H9 (cell line): ENCODE measurements at regions not wholly inside any gene's neighbourhood (a gene's known extent, or its start where the extent isn't known, plus 50 kb on each side); places are given as distances from the start of the nearest gene placed in this dataset.

Experiments
- DNase-seq: peaks from one replicate; pipeline ENCODE4 v3.0.0-alpha.2; 2017
- H2AFZ ChIP-seq: one replicate; pipeline ENCODE4 v1.6.1; 2013; ENCODE audit warnings: mild to moderate bottlenecking, low read length, control low read depth, moderate library complexity
- H2AK5ac ChIP-seq: 2 replicates; pipeline ENCODE4 v1.6.1; 2013; ENCODE audit warnings: low read length, control low read depth, mixed read lengths; ENCODE audit not compliant: insufficient read length
- H2BK120ac ChIP-seq: one replicate; pipeline ENCODE4 v1.6.1; 2013; ENCODE audit warnings: low read depth, mild to moderate bottlenecking, low read length, control low read depth, inconsistent platforms; ENCODE audit not compliant: poor library complexity, severe bottlenecking
- H2BK12ac ChIP-seq: 2 replicates; pipeline ENCODE4 v1.6.1; 2013; ENCODE audit warnings: low read length, control low read depth, mixed read lengths, low read depth; ENCODE audit not compliant: insufficient read length
- H2BK15ac ChIP-seq: 2 replicates; pipeline ENCODE4 v1.6.1; 2013; ENCODE audit warnings: low read depth, low read length, control low read depth
- H2BK20ac ChIP-seq: one replicate; pipeline ENCODE4 v1.6.1; 2013; ENCODE audit warnings: low read depth, mild to moderate bottlenecking, low read length, control low read depth, inconsistent platforms; ENCODE audit not compliant: poor library complexity, severe bottlenecking
- H2BK5ac ChIP-seq: 2 replicates; pipeline ENCODE4 v1.6.1; 2013; ENCODE audit warnings: low read length, control low read depth, mixed read lengths; ENCODE audit not compliant: insufficient read length
- H3K14ac ChIP-seq: 2 replicates; pipeline ENCODE4 v1.6.1; 2013; ENCODE audit warnings: low read length, control low read depth; ENCODE audit not compliant: insufficient read depth
- H3K18ac ChIP-seq: 2 replicates; pipeline ENCODE4 v1.6.1; 2013; ENCODE audit warnings: low read depth, mild to moderate bottlenecking, mixed read lengths, low read length, control low read depth; ENCODE audit not compliant: insufficient read length
- H3K23ac ChIP-seq: 2 replicates; pipeline ENCODE4 v1.6.1; 2013; ENCODE audit warnings: low read length, control low read depth, mixed read lengths, low read depth; ENCODE audit not compliant: insufficient read length
- H3K23me2 ChIP-seq: 2 replicates; pipeline ENCODE4 v1.6.1; 2013; ENCODE audit warnings: low read depth, mild to moderate bottlenecking, mixed read lengths, low read length, control low read depth; ENCODE audit not compliant: insufficient read length, poor library complexity, severe bottlenecking
- H3K27ac ChIP-seq: 2 replicates; pipeline ENCODE4 v1.5.1; 2013; ENCODE audit warnings: low read length, control low read depth, mixed read lengths, low read depth; ENCODE audit not compliant: insufficient read length
- H3K27me3 ChIP-seq: 2 replicates; pipeline ENCODE4 v1.6.1; 2013; ENCODE audit warnings: low read length, control low read depth, inconsistent platforms; ENCODE audit not compliant: insufficient read depth
- H3K4ac ChIP-seq: 2 replicates; pipeline ENCODE4 v1.6.1; 2013; ENCODE audit warnings: low read depth, mild to moderate bottlenecking, control low read depth, inconsistent platforms, low read length, moderate library complexity
- H3K4me1 ChIP-seq: 2 replicates; pipeline ENCODE4 v1.6.1; 2013; ENCODE audit warnings: low read length, control low read depth, inconsistent platforms; ENCODE audit not compliant: insufficient read depth
- H3K4me2 ChIP-seq: 2 replicates; pipeline ENCODE4 v1.6.1; 2013; ENCODE audit warnings: low read length, control low read depth, mixed read lengths; ENCODE audit not compliant: insufficient read length, insufficient read depth
- H3K56ac ChIP-seq: 2 replicates; pipeline ENCODE4 v1.6.1; 2013; ENCODE audit warnings: low read depth, mild to moderate bottlenecking, mixed read lengths, low read length, control low read depth; ENCODE audit not compliant: insufficient read length
- H3K79me1 ChIP-seq: 2 replicates; pipeline ENCODE4 v1.6.1; 2013; ENCODE audit warnings: low read depth, mild to moderate bottlenecking, moderate library complexity, low read length, control low read depth, inconsistent platforms; ENCODE audit not compliant: insufficient read depth, poor library complexity, severe bottlenecking
- H3K79me2 ChIP-seq: 2 replicates; pipeline ENCODE4 v1.6.1; 2013; ENCODE audit warnings: low read length, control low read depth, inconsistent platforms; ENCODE audit not compliant: insufficient read depth
- H3K9ac ChIP-seq: 2 replicates; pipeline ENCODE4 v1.6.1; 2013; ENCODE audit warnings: low read length, control low read depth, mixed read lengths; ENCODE audit not compliant: insufficient read length; ENCODE audit errors: extremely low read depth
- H3K9me3 ChIP-seq: one replicate; pipeline ENCODE4 v1.6.1; 2013; ENCODE audit warnings: low read depth, low read length, inconsistent platforms; ENCODE audit not compliant: control insufficient read depth
- H3T11ph ChIP-seq: one replicate; pipeline ENCODE4 v1.6.1; 2013; ENCODE audit warnings: mild to moderate bottlenecking, low read length, control low read depth, inconsistent platforms
- H4K20me1 ChIP-seq: one replicate; pipeline ENCODE4 v1.6.1; 2013; ENCODE audit not compliant: control insufficient read depth, insufficient read length, insufficient read depth
- H4K5ac ChIP-seq: 2 replicates; pipeline ENCODE4 v1.6.1; 2013; ENCODE audit warnings: low read depth, mild to moderate bottlenecking, mixed read lengths, low read length, control low read depth; ENCODE audit not compliant: insufficient read length
- H4K8ac ChIP-seq: replicated peaks from 2 replicates; pipeline ENCODE4 v1.6.1; 2013; ENCODE audit warnings: low read length, control low read depth, mixed read lengths, low read depth; ENCODE audit not compliant: insufficient read length
- H4K91ac ChIP-seq: 2 replicates; pipeline ENCODE4 v1.6.1; 2013; ENCODE audit warnings: low read depth, mild to moderate bottlenecking, moderate library complexity, mixed read lengths, low read length, control low read depth; ENCODE audit not compliant: insufficient read length
- H3K27ac Mint-ChIP-seq, 3 experiments: 2 replicates in 2 of 3; 3 replicates in 1 of 3; pipeline ENCODE4 v1.8.0; 2020 to 2021; ENCODE audit warnings: mixed read lengths in 3 of 3, mild to moderate bottlenecking in 1 of 3, moderate library complexity in 1 of 3
- H3K27me3 Mint-ChIP-seq: 2 replicates; pipeline ENCODE4 v1.8.0; 2021; ENCODE audit warnings: low read depth, mild to moderate bottlenecking, moderate library complexity, mixed read lengths
- H3K36me3 Mint-ChIP-seq, 3 experiments: 2 replicates in 2 of 3; 3 replicates in 1 of 3; pipeline ENCODE4 v1.8.0; 2020 to 2021; ENCODE audit warnings: low read depth in 3 of 3, mixed read lengths in 3 of 3; ENCODE audit not compliant: insufficient read depth in 1 of 3
- H3K4me1 Mint-ChIP-seq, 2 experiments: 2 replicates each; pipeline ENCODE4 v1.8.0; 2020; ENCODE audit warnings: mixed read lengths in 2 of 2
- H3K4me3 Mint-ChIP-seq, 2 experiments: 2 replicates in 1 of 2; 3 replicates in 1 of 2; pipeline ENCODE4 v1.8.0; 2020 to 2021; ENCODE audit warnings: mild to moderate bottlenecking in 2 of 2, mixed read lengths in 2 of 2, moderate library complexity in 1 of 2
- H3K9me3 Mint-ChIP-seq, 2 experiments: 2 replicates in 1 of 2; 3 replicates in 1 of 2; pipeline ENCODE4 v1.8.0; 2020; ENCODE audit warnings: mild to moderate bottlenecking in 2 of 2, mixed read lengths in 2 of 2, moderate library complexity in 1 of 2
- WGBS: extraction: QIAGEN DNeasy Blood & Tissue Kit; methylation state at CpG from one replicate; pipeline ENCODE4 v1.1.7; 2013; ENCODE audit warnings: missing lambda C conversion rate, low lambda C conversion rate, mixed read lengths; ENCODE audit not compliant: insufficient read length; ENCODE audit errors: extremely low coverage; 5-methylcytosine and 5-hydroxymethylcytosine counted together
- TF ChIP-seq, protein P1 (sequence below): fragments of 200-600 bp; sonication (generic); conservative IDR thresholded peaks from 3 replicates; pipeline ENCODE4 v1.8.0; 2021; ENCODE audit warnings: antibody characterized with exemption, mild to moderate bottlenecking

DNA sequence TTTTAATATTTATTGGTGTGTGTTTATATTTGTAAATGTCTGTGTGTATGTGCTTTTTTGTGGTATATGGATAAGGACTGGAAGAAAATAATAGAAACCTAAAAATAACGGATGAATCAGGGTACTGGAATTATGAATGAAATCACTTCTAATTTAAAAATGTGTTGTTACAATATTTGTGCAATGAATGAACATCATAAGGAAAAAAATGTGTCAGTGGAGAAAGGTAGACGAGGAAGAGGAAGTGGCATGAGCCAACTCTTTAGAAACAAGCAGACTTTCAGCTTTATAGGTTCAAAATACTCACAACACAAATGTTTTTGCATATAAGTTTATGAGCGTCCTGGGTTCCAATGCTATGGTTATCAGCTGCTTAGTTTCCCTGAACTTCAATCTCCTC is 59.4 kb downstream of the SOX2 start:
- Histone ChIP-seq H2AFZ (no peak overlapping the region), H3K79me2 (no peaks in the 10 kb centered on the region), H3K23me2 (no peaks in the 10 kb centered on the region), H2BK120ac (no peak overlapping the region), H3K9ac (no peak overlapping the region), H3K23ac (no peak overlapping the region), H3K27me3 (no peaks in the 10 kb centered on the region), H4K8ac (no peak overlapping the region), H3K4ac (no peak overlapping the region), H2BK5ac (no peak overlapping the region), H3K27ac (no peak overlapping the region), H3K56ac (no peak overlapping the region), H2BK12ac (no peak overlapping the region), H2BK15ac (no peak overlapping the region), H3T11ph (no peak overlapping the region), H3K4me2 (no peak overlapping the region), H3K14ac (no peak overlapping the region), H4K20me1 (no peaks in the 10 kb centered on the region), H3K79me1 (no peaks in the 10 kb centered on the region), H2BK20ac (no peak overlapping the region), H2AK5ac (no peak overlapping the region), H3K18ac (no peak overlapping the region), H4K5ac (no peak overlapping the region), H3K4me1 (no peaks in the 10 kb centered on the region), H4K91ac (no peak overlapping the region), H3K9me3 (no peaks in the 10 kb centered on the region)
- WGBS: no CpG with 5 or more reads among the region's 3 CpGs
- Mint-ChIP-seq H3K36me3 (no peaks in the 10 kb centered on the region), H3K4me1 (no peaks in the 10 kb centered on the region), H3K9me3 (no peaks in the 10 kb centered on the region), H3K27ac (no peak overlapping the region), H3K27me3 (no peaks in the 10 kb centered on the region; the same call in 1 of the 2 replicates), H3K4me3 (no peak overlapping the region; a peak in 1 of 5 replicates)
- no peak for DNase-seq
- TF ChIP-seq, protein P1, sequence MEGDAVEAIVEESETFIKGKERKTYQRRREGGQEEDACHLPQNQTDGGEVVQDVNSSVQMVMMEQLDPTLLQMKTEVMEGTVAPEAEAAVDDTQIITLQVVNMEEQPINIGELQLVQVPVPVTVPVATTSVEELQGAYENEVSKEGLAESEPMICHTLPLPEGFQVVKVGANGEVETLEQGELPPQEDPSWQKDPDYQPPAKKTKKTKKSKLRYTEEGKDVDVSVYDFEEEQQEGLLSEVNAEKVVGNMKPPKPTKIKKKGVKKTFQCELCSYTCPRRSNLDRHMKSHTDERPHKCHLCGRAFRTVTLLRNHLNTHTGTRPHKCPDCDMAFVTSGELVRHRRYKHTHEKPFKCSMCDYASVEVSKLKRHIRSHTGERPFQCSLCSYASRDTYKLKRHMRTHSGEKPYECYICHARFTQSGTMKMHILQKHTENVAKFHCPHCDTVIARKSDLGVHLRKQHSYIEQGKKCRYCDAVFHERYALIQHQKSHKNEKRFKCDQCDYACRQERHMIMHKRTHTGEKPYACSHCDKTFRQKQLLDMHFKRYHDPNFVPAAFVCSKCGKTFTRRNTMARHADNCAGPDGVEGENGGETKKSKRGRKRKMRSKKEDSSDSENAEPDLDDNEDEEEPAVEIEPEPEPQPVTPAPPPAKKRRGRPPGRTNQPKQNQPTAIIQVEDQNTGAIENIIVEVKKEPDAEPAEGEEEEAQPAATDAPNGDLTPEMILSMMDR: no peak
